Upper lobe of left lung (tissue), 6 donors: ENCODE measurements at regions not wholly inside any gene's neighbourhood (a gene's known extent, or its start where the extent isn't known, plus 50 kb on each side); places are given as distances from the start of the nearest gene placed in this dataset.

Source experiments
- ATAC-seq, 2 donors: fragments of 200-7000 bp; cut with Tn5 transposase; one replicate each; pipeline ENCODE4 v1.9.1; 2022; ENCODE audit warnings: mild to moderate bottlenecking in 2 of 2, moderate library complexity in 2 of 2; ENCODE audit not compliant: low FRiP score in 2 of 2
- DNase-seq, 2 donors: peaks; one replicate each; pipeline ENCODE4 v3.0.0-alpha.2; 2019 to 2020
- H3K27ac ChIP-seq, 4 donors: fragments of 200-600 bp; sonication (generic); one replicate each; pipeline ENCODE4 v1.5.1; 2016 to 2019
- H3K27me3 ChIP-seq, 4 donors: fragments of 200-600 bp; sonication (generic); one replicate each; pipeline ENCODE4 v1.5.1; 2017 to 2019
- H3K36me3 ChIP-seq, 4 donors: fragments of 200-600 bp; sonication (generic); one replicate each; pipeline ENCODE4 v1.5.1; 2016 to 2019
- H3K4me1 ChIP-seq, 4 donors: fragments of 200-600 bp; sonication (generic); one replicate each; pipeline ENCODE4 v1.5.1; 2018 to 2019
- H3K4me3 ChIP-seq, 4 donors: fragments of 200-600 bp; sonication (generic); one replicate each; pipeline ENCODE4 v1.5.1; 2017 to 2019; ENCODE audit warnings: mild to moderate bottlenecking in 2 of 4, moderate library complexity in 1 of 4
- H3K9me3 ChIP-seq, 4 donors: fragments of 200-600 bp; sonication (generic); one replicate each; pipeline ENCODE4 v1.5.1; 2018 to 2019
- EP300 ChIP-seq, 4 donors: sonication (generic); formaldehyde crosslinking; IDR thresholded peaks; one replicate each; pipeline ENCODE4 v1.5.1; 2017; ENCODE audit warnings: antibody characterized with exemption in 4 of 4, control low read depth in 2 of 4
- POLR2A ChIP-seq, 4 donors: fragments of 450-650 bp; IDR thresholded peaks; one replicate each; pipeline ENCODE4 v1.5.1; 2016 to 2017; ENCODE audit warnings: antibody characterized with exemption in 4 of 4, mild to moderate bottlenecking in 2 of 4
- POLR2AphosphoS5 ChIP-seq, 2 donors: sonication (generic); formaldehyde crosslinking; IDR thresholded peaks; one replicate each; pipeline ENCODE4 v1.5.1; 2017; ENCODE audit warnings: antibody characterized with exemption in 2 of 2
- WGBS, 2 donors: methylation state at CpG; one replicate each; pipeline ENCODE4 v1.1.5; 2017 to 2018; 5-methylcytosine and 5-hydroxymethylcytosine counted together
- TF ChIP-seq, protein P1 (sequence below), 6 experiments: fragments of 450-650 bp in 4 of 6; fragments of 200-600 bp in 2 of 6; sonication (generic) in 2 of 6; IDR thresholded peaks; one replicate each; pipeline ENCODE4 v1.5.1; 2016 to 2019; ENCODE audit warnings: antibody characterized with exemption in 6 of 6
- donor health status: DM: no; HTN: no; CAD: no; lungs with moderate emphysema.
- donor health status: DM: no; HTN: yes; CAD: no; lungs with severe emphysema.

GRCh38 chr5:24773261-24773660 lies 128.5 kb upstream of the CDH10 start:
- no peak for DNase-seq
- H3K4me3 ChIP-seq = no peak overlapping the region
- H3K4me1 ChIP-seq = no peaks in the 10 kb centered on the region
- no peak for TF ChIP-seq POLR2A (IDR thresholded peaks at IDR 0.05)
- TF ChIP-seq, protein P1, sequence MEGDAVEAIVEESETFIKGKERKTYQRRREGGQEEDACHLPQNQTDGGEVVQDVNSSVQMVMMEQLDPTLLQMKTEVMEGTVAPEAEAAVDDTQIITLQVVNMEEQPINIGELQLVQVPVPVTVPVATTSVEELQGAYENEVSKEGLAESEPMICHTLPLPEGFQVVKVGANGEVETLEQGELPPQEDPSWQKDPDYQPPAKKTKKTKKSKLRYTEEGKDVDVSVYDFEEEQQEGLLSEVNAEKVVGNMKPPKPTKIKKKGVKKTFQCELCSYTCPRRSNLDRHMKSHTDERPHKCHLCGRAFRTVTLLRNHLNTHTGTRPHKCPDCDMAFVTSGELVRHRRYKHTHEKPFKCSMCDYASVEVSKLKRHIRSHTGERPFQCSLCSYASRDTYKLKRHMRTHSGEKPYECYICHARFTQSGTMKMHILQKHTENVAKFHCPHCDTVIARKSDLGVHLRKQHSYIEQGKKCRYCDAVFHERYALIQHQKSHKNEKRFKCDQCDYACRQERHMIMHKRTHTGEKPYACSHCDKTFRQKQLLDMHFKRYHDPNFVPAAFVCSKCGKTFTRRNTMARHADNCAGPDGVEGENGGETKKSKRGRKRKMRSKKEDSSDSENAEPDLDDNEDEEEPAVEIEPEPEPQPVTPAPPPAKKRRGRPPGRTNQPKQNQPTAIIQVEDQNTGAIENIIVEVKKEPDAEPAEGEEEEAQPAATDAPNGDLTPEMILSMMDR (IDR thresholded peaks at IDR 0.05) = no peak
- no peak for TF ChIP-seq EP300 (IDR thresholded peaks at IDR 0.05)
- no peak for TF ChIP-seq POLR2AphosphoS5 (IDR thresholded peaks at IDR 0.05)
- no peaks in the 10 kb centered on the region for H3K9me3 ChIP-seq
- WGBS, 2 donors = 11 to 21% methylated on average over 1 of the region's 1 CpG
- H3K36me3 ChIP-seq = no peaks in the 10 kb centered on the region
- ATAC-seq = no peak
- no peak overlapping the region for H3K27ac ChIP-seq
- H3K27me3 ChIP-seq = no peaks in the 10 kb centered on the region

GRCh38 chr5:24767086-24767485 lies 122.3 kb upstream of the CDH10 start:
- no peak overlapping the region for H3K4me3 ChIP-seq
- no peaks in the 10 kb centered on the region for H3K27me3 ChIP-seq
- TF ChIP-seq POLR2A (IDR thresholded peaks at IDR 0.05) (no peak), EP300 (IDR thresholded peaks at IDR 0.05) (no peak), POLR2AphosphoS5 (IDR thresholded peaks at IDR 0.05) (no peak)
- TF ChIP-seq, protein P1 (IDR thresholded peaks at IDR 0.05) = no peak
- ATAC-seq (no peak), DNase-seq (no peak)
- no peaks in the 10 kb centered on the region for H3K36me3 ChIP-seq
- no peak overlapping the region for H3K27ac ChIP-seq
- H3K4me1 ChIP-seq = no peaks in the 10 kb centered on the region
- no peaks in the 10 kb centered on the region for H3K9me3 ChIP-seq

DNA sequence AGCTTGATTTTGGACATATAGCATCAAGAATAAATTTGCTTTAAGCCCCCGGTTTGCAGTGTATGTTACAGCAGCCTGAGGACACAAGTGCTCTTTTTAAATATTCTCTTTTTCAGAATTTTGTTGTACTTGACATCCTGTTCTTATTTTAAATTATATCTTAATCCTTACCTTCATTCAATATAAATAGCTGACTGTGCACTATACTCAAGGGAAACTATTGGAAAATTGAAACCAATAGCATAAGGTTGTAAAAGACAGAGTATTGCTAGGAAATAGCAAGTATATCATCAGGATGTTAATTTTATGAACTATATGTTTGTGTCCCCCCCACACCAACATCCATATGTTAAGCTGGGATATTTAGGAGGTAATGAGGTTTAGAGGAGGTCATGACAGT lies 120.4 kb upstream of the CDH10 start:
- no peak for ATAC-seq
- no peak overlapping the region for H3K4me3 ChIP-seq
- WGBS, 2 donors = 83 to 100% methylated on average over 1 of the region's 1 CpG

DNA sequence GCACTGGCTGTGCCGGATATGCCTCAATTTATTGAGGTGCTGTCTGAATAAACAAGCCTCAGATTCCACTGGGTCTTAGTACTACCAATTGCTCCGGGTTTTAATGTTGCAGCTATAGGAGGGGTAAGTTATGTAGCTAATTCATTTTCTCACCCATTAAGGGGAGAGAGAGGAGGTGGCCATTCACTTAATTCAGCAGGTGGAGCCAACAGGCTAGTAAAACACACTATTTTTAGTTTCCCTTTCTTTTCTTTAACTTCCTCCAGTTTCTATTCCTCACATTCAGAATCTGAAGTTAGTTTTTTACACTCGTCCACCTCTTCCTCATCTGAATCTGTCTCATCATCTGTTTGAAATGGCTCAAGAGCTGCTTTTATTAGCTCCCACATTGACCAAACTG lies 105.6 kb upstream of the CDH10 start:
- DNase-seq (no peak), ATAC-seq (no peak)
- no peaks in the 10 kb centered on the region for H3K9me3 ChIP-seq
- H3K27ac ChIP-seq = no peak overlapping the region
- H3K4me3 ChIP-seq = no peak overlapping the region
- WGBS, 2 donors = 64 to 82% methylated on average over 3 of the region's 3 CpGs
- H3K27me3 ChIP-seq = no peaks in the 10 kb centered on the region
- H3K36me3 ChIP-seq = no peaks in the 10 kb centered on the region
- no peak for TF ChIP-seq POLR2AphosphoS5 (IDR thresholded peaks at IDR 0.05)
- no peaks in the 10 kb centered on the region for H3K4me1 ChIP-seq

More for the DNA sequence above, 120.4 kb upstream of the CDH10 start:
- Histone ChIP-seq H3K4me1 (no peaks in the 10 kb centered on the region), H3K36me3 (no peaks in the 10 kb centered on the region), H3K27me3 (no peaks in the 10 kb centered on the region), H3K9me3 (peaks cover 0 to 7% (median 0%) of the 10 kb centered on the region in 4 donors), H3K27ac (no peak overlapping the region)
- no peak for TF ChIP-seq POLR2AphosphoS5 (IDR thresholded peaks at IDR 0.05)
- TF ChIP-seq POLR2A (IDR thresholded peaks at IDR 0.05) = no peak
- TF ChIP-seq, protein P1 (IDR thresholded peaks at IDR 0.05) = no peak
- no peak for DNase-seq

- Histone ChIP-seq H3K4me3 (no peak overlapping the region), H3K9me3 (no peaks in the 10 kb centered on the region), H3K27me3 (no peaks in the 10 kb centered on the region), H3K4me1 (no peaks in the 10 kb centered on the region), H3K36me3 (no peaks in the 10 kb centered on the region), H3K27ac (no peak overlapping the region)
- no peak for TF ChIP-seq EP300 (IDR thresholded peaks at IDR 0.05)
- TF ChIP-seq, protein P1 (IDR thresholded peaks at IDR 0.05) = no peak
- no peak for TF ChIP-seq POLR2AphosphoS5 (IDR thresholded peaks at IDR 0.05)
- TF ChIP-seq POLR2A (IDR thresholded peaks at IDR 0.05) = no peak
- DNase-seq (no peak), ATAC-seq (no peak)
- 86 to 91% methylated on average over 3 of the region's 3 CpGs for WGBS, 2 donors
These were observed 104.9 kb upstream of the CDH10 start for GRCh38 chr5:24749701-24750100.
